Kidney (tissue), 13 donors: ENCODE measurements at regions not wholly inside any gene's neighbourhood (a gene's known extent, or its start where the extent isn't known, plus 50 kb on each side); places are given as distances from the start of the nearest gene placed in this dataset.
A peak's percentile ranks its signal among the peaks of the same experiment; 100 is the strongest.

Experiments
- DNase-seq, 5 donors: peaks; one replicate each; pipeline ENCODE4 v3.0.0-alpha.2; 2013 to 2020
- FAIRE-seq: peaks from 2 replicates; lab custom pipeline; 2012; peaks lifted over from hg19 to GRCh38; lab: Jason Lieb, UNC
- H3K27ac ChIP-seq, 2 donors: one replicate each; pipeline ENCODE4 v1.7.0; 2013; ENCODE audit warnings: low read depth in 2 of 2, low read length in 2 of 2, inconsistent platforms in 1 of 2
- H3K27me3 ChIP-seq: one replicate; pipeline ENCODE4 v1.7.1; 2013; ENCODE audit warnings: low read length, inconsistent platforms; ENCODE audit not compliant: control insufficient read depth, insufficient read depth
- H3K36me3 ChIP-seq, 3 donors: one replicate each; pipeline versions ENCODE4 v1.7.0 to v1.7.1; 2013; ENCODE audit warnings: low read length in 3 of 3, control low read depth in 1 of 3, inconsistent platforms in 1 of 3; ENCODE audit not compliant: insufficient read depth in 3 of 3, control insufficient read depth in 2 of 3
- H3K4me1 ChIP-seq, 3 donors: one replicate each; pipeline versions ENCODE4 v1.7.0 to v1.7.1; 2013; ENCODE audit warnings: low read length in 3 of 3, inconsistent platforms in 1 of 3, low read depth in 1 of 3; ENCODE audit not compliant: control insufficient read depth in 2 of 3, insufficient read depth in 2 of 3
- H3K4me3 ChIP-seq, 3 donors: one replicate each; pipeline versions ENCODE4 v1.7.0 to v1.8.1; 2013; ENCODE audit warnings: low read length in 3 of 3, control low read depth in 1 of 3, inconsistent platforms in 1 of 3
- H3K9ac ChIP-seq, 3 donors: one replicate each; pipeline versions ENCODE4 v1.7.0 to v1.7.1; 2013; ENCODE audit warnings: low read length in 3 of 3, control low read depth in 1 of 3, inconsistent platforms in 1 of 3
- H3K9me3 ChIP-seq, 3 donors: one replicate each; pipeline versions ENCODE4 v1.7.0 to v1.7.1; 2013; ENCODE audit warnings: low read length in 3 of 3, control low read depth in 1 of 3, inconsistent platforms in 1 of 3; ENCODE audit not compliant: control insufficient read depth in 2 of 3, insufficient read depth in 1 of 3
- CTCF ChIP-seq: IDR thresholded peaks from 3 replicates; pipeline ENCODE4 v1.5.1; 2012; ENCODE audit warnings: mild to moderate bottlenecking, moderate library complexity, borderline replicate concordance; ENCODE audit not compliant: insufficient read depth; ENCODE audit errors: extremely low read depth
- intact Hi-C: fragments of 100-400 bp; cut with DNase I; formaldehyde crosslinking; loops from one replicate; pipeline ENCODE4 v1.11.1; 2022
- donor health status: control.
- donor health status: control.
- donor health status: control.
- donor health status: control.
- donor health status: control.
- donor health status: DM: yes; HTN: yes; CAD: no.
- donor health status: Normal renal cell carcinoma (clear cell type).

GRCh38 chr20:10939331-10939941 is 265.6 kb upstream of the JAG1 start:
- Histone ChIP-seq H3K27me3 (no peaks in the 10 kb centered on the region), H3K4me1 (no peaks in the 10 kb centered on the region), H3K36me3 (no peaks in the 10 kb centered on the region), H3K9me3 (no peaks in the 10 kb centered on the region), H3K27ac (no peak overlapping the region), H3K9ac (no peak overlapping the region), H3K4me3 (no peak overlapping the region)
- no peak for FAIRE-seq
- intact Hi-C loops: no loop called here
- TF ChIP-seq CTCF: no peak
- no peak for DNase-seq

GRCh38 chr20:10940941-10941340 is 267.1 kb upstream of the JAG1 start:
- intact Hi-C loops: no loop called here
- FAIRE-seq (no peak), DNase-seq (no peak)
- no peak for TF ChIP-seq CTCF
- no peaks in the 10 kb centered on the region for H3K9me3 ChIP-seq
- no peaks in the 10 kb centered on the region for H3K27me3 ChIP-seq
- H3K9ac ChIP-seq: no peak overlapping the region
- no peak overlapping the region for H3K4me3 ChIP-seq
- H3K4me1 ChIP-seq: no peaks in the 10 kb centered on the region
- H3K27ac ChIP-seq: no peak overlapping the region
- no peaks in the 10 kb centered on the region for H3K36me3 ChIP-seq

- H3K4me3 ChIP-seq: no peak overlapping the region
- H3K9me3 ChIP-seq: no peaks in the 10 kb centered on the region
- FAIRE-seq: no peak
- no peaks in the 10 kb centered on the region for H3K27me3 ChIP-seq
- no peak overlapping the region for H3K9ac ChIP-seq
- H3K36me3 ChIP-seq: no peaks in the 10 kb centered on the region
- no peak overlapping the region for H3K27ac ChIP-seq
- intact Hi-C loops: no loop called here
- TF ChIP-seq CTCF: no peak
- H3K4me1 ChIP-seq: no peaks in the 10 kb centered on the region
- peak in 1 of 5 donors; percentile 46 for DNase-seq
Measured at GRCh38 chr20:10943686-10944265, 270.0 kb upstream of the JAG1 start.
